ENCODE measurements at regions not wholly inside any gene's neighbourhood (a gene's known extent, or its start where the extent isn't known, plus 50 kb on each side); places are given as distances from the start of the nearest gene placed in this dataset.
A peak's percentile ranks its signal among the peaks of the same experiment; 100 is the strongest.

DNA sequence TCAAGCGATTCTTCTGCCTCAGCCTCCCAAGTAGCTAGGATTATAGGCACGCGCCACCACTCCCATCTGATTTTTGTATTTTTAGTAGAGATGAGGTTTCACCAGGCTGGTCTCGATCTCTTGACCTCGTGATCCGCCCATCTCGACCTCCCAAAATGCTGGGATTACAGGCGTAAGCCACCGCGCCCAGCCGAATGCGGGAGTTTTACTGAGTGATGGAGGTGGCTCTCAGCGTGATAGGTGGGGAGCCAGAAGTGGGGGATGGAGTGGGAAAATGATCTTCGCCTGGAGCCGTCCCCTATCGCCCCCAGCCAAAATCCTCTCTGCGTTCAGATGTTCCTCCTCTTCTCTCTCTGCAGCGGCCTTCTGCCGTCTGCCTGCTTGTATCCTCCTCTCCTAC, 348.4 kb upstream of the NPSR1 start:
- no peak overlapping the region for H3K4me3 ChIP-seq (replicated peaks in 1 of 2; ENCODE audit: low read depth in 2 of 2, low read length in 2 of 2)
- no peak for DNase-seq (ENCODE audit: low read depth in 2 of 2)
- TF ChIP-seq, protein P1, sequence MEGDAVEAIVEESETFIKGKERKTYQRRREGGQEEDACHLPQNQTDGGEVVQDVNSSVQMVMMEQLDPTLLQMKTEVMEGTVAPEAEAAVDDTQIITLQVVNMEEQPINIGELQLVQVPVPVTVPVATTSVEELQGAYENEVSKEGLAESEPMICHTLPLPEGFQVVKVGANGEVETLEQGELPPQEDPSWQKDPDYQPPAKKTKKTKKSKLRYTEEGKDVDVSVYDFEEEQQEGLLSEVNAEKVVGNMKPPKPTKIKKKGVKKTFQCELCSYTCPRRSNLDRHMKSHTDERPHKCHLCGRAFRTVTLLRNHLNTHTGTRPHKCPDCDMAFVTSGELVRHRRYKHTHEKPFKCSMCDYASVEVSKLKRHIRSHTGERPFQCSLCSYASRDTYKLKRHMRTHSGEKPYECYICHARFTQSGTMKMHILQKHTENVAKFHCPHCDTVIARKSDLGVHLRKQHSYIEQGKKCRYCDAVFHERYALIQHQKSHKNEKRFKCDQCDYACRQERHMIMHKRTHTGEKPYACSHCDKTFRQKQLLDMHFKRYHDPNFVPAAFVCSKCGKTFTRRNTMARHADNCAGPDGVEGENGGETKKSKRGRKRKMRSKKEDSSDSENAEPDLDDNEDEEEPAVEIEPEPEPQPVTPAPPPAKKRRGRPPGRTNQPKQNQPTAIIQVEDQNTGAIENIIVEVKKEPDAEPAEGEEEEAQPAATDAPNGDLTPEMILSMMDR (IDR thresholded peaks at IDR 0.05; ENCODE audit: low read depth, low read length) = no peak

DNA sequence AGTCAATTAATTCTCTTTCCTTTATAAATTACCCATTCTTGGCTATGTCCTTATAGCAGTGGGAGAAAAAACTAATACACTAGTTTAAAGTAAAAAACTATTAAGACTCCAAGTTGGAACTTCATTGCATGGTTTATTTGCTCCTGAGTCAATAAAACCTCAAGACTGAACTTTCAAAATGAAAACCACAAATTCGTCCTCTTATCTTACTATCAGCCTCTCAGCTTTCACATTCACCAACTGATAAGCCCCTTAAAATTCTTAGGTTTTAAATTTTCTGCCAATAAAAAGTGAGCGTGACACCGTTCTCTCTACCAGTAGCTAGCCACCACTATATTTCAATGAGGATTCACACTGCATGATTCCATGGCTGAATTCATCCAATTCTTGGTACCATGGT, 346.4 kb upstream of the NPSR1 start:
- H3K4me3 ChIP-seq (replicated peaks in 1 of 2; ENCODE audit: low read depth in 2 of 2, low read length in 2 of 2) = no peak overlapping the region
- TF ChIP-seq, protein P1 (IDR thresholded peaks at IDR 0.05; ENCODE audit: low read depth, low read length) = no peak
- no peak for DNase-seq (ENCODE audit: low read depth in 2 of 2)

DNA sequence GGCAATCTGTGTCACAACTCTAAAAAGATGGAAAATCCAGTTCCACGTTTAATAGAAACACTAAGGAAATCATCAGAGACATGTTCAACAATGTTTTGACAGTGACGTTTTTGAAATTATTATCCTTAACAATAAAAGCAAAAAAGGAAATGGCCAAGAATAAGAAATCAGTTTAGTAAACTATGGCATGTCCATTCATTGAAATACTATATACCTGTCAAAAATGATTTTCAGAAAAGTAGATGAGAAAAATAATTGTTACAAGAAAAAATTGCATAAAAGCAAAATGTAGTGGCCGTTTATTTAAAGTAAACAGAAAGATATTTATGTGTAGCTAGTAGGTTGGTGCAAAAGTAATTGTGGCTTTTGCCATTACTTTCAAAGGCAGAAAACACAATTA, 345.4 kb upstream of the NPSR1 start:
- DNase-seq (ENCODE audit: low read depth in 2 of 2) = no peak
- TF ChIP-seq, protein P1 (IDR thresholded peaks at IDR 0.05; ENCODE audit: low read depth, low read length) = no peak
- H3K4me3 ChIP-seq (replicated peaks in 1 of 2; ENCODE audit: low read depth in 2 of 2, low read length in 2 of 2) = no peak overlapping the region

DNA sequence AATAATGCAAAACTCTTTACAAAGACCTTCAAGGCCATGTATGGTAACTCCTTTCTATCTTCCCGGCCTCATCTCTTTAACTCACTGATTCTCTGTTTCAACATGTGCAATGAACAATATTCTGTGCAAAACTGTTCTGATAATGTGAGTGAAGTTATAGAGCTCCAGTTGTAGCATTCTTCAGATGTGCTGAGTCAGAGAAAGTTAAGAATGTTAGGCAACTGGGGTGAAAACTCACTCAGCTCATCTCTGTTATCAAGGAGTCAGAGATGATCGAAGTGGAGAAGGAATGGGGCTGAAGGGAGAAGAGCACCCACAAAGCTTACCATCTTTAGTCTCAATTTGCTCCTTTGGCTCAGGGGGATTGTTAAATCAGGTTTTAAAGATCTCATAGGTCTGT, 344.7 kb upstream of the NPSR1 start:
- DNase-seq (ENCODE audit: low read depth in 2 of 2) = peak; percentile 20 to 23
- TF ChIP-seq, protein P1 (IDR thresholded peaks at IDR 0.05; ENCODE audit: low read depth, low read length) = no peak
- no peak overlapping the region for H3K4me3 ChIP-seq (replicated peaks in 1 of 2; ENCODE audit: low read depth in 2 of 2, low read length in 2 of 2)

DNA sequence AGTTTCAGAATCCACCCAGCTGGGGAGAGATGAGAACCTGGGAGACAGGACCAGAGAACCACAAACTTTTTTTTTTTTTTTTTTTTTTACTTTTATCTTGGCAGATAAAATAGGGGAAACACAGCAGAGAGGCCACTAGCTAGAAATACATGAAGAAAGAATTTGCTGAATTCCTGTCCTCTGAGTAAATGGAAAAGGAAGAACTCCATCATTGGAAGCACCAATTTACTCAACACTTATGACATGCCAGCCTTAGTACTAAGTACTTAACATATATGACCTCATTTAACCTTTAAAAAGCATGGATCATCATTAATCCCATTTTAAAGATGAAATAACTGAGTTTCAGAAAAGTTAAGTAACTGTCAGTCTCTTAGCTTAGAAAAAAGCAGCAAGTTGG, 343.0 kb upstream of the NPSR1 start:
- TF ChIP-seq, protein P1 (IDR thresholded peaks at IDR 0.05; ENCODE audit: low read depth, low read length) = no peak
- DNase-seq (ENCODE audit: low read depth in 2 of 2) = peak; percentile 83 to 92
- H3K4me3 ChIP-seq (replicated peaks in 1 of 2; ENCODE audit: low read depth in 2 of 2, low read length in 2 of 2) = no peak overlapping the region

DNA sequence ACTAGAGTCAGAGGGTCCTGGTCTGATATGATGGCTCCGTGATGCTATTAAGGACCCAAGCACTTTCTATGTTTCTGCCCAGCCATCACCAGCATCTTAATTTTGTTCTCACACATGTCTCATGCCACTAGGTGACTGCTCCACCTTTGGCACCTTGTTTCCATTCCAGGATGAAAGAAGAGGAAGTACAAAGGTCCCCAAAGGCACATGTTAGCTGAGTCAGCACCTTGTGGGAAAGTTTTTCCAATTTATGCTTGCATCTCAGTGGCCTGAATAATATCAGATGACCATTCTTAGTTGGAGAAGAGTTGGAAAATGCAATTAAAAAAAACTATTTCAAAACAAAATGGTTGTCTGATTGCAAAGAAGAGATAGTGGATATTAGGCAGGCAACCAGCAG, 341.0 kb upstream of the NPSR1 start:
- H3K4me3 ChIP-seq (replicated peaks in 1 of 2; ENCODE audit: low read depth in 2 of 2, low read length in 2 of 2) = no peak overlapping the region
- TF ChIP-seq, protein P1 (IDR thresholded peaks at IDR 0.05; ENCODE audit: low read depth, low read length) = no peak
- DNase-seq (ENCODE audit: low read depth in 2 of 2) = no peak

DNA sequence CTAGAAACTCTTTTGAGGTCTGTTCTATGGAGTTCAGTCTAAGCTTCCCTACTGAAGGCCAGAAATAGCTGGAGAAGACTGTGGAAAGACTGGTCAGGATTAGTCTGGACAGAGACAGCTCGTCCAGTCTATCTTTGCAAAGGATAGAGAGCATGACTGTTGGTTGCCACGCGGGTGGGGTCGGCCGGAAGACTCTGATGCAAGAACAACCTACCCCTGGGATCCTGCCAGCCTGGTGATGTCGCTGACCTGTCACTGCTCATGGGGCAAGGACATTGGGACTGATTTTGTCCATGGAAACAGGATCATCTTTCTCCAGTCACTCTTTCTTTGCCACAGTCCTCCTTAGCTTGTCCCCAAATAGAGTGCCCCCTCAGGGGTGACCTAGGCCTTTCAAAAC, 337.6 kb upstream of the NPSR1 start:
- no peak for DNase-seq (ENCODE audit: low read depth in 2 of 2)
- TF ChIP-seq, protein P1 (IDR thresholded peaks at IDR 0.05; ENCODE audit: low read depth, low read length) = no peak
- no peak overlapping the region for H3K4me3 ChIP-seq (replicated peaks in 1 of 2; ENCODE audit: low read depth in 2 of 2, low read length in 2 of 2)

Measured in cardiac fibroblast (primary cell).